Limb (tissue), 2 donors: ENCODE measurements at regions not wholly inside any gene's neighbourhood (a gene's known extent, or its start where the extent isn't known, plus 50 kb on each side); places are given as distances from the start of the nearest gene placed in this dataset.

ENCODE experiments used
- DNase-seq, 2 donors: peaks; one replicate each; pipeline ENCODE4 v3.0.0-alpha.2; 2016; ENCODE audit errors: extremely low spot score in 2 of 2

- DNase-seq: no peak
These were observed 210.2 kb upstream of the PUM3 start for GRCh38 chr9:3054017-3054586.

- no peak for DNase-seq
These were observed 205.7 kb upstream of the PUM3 start for GRCh38 chr9:3049636-3050035.

DNA sequence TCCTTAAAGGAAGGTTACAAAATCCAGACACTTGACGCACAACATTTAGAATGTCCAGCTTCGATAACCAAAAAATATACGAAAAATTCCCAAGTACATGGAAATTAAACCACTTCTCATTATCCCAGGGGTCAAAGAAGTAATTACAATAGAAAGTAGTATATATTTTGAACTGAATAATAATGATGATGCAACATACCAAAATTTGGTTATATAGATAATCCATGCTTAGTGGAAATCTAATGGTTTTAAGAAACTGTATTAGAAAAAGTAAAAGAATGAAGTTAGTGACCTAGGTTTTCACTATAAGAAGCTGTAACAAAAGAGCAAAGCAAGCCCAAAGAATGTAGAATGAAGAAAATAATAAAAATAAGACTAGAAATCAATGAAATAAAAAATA is 204.0 kb upstream of the PUM3 start:
- DNase-seq: no peak

DNA sequence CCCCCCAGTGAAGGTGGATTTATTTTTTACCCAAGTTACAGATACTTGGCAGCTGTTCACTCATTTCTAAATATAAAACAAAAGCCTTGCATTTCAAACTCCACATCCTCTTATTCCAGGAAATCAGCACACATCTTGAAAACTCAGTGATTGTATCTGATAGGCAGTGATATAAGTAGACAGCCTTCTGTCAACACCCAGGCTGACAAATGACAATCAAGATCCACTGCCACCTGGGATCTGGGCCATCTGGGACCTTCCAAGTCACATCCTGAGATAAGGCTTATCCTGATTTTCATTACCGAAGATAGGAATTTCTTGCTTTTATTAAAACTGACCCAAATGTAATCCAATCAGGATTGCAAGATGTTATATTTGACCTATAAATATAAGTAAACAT is 201.3 kb upstream of the PUM3 start:
- DNase-seq: no peak

DNA sequence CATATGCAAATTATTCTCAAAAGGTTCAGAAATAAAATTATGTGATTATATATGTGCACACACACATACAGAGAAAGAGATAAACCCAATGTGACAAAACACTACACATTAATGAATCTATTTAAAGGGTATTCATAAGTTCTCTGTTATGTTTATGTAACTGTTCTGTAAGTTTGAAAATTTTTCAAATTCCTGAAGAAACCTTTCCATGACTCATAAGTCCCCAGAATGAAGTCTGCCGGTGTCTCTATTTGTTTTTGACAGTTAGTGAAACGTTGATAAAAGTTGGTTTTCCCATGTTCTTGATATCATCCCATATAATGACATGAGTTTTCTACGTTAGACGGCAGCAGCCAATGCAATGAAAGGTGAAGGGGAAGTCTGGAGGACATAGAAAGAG is 199.5 kb upstream of the PUM3 start:
- no peak for DNase-seq

GRCh38 chr9:3040761-3041160 is 196.9 kb upstream of the PUM3 start:
- no peak for DNase-seq

- peak in 1 of 2 donors; percentile 29 for DNase-seq
These were observed 192.4 kb upstream of the PUM3 start for GRCh38 chr9:3036333-3036700.

- DNase-seq: no peak
These were observed 191.9 kb upstream of the PUM3 start for GRCh38 chr9:3035579-3036332.

GRCh38 chr9:3032898-3033297 is 189.0 kb upstream of the PUM3 start:
- DNase-seq: no peak

DNA sequence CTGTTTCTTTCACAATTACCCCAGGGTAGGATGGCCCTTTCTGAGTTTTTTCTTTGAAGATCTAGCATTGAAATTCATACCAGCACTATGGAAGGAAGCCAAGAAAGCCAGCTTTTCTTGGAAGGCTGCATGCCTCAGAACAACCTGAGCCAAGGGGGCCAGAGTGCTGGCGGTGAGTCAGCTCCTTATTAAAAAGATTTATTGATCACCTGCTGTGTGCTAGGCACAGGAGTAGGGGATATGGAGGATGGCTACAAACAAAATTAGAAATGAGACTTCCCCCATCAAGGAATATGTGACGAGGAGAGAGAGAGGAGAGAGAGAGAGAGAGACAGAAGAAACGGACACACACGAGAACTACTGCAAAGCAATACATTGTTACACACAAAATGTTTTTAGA is 184.6 kb upstream of the PUM3 start:
- DNase-seq: peak in 1 of 2 donors; percentile 60

DNA sequence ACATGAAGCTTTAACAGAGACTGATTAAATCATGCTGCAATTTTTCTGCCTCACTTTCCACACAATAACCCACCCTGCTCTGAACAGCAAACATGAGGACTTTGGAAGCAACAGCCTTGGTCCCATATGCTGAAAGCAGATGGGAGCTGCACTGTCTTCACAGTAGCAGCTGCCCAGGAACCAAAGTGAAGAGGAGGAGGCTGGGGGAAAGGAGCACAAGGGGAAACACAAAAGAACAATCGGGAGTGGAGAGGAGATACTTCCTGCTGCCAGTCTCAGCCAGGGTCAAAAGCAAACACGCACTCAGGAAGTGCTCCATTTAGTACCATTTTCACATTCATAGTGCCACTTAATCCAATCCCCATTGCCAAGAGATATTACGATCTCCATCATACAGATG is 183.3 kb upstream of the PUM3 start:
- DNase-seq: no peak

GRCh38 chr9:3023449-3023848 is 179.6 kb upstream of the PUM3 start:
- DNase-seq: no peak

- no peak for DNase-seq
These were observed 174.9 kb upstream of the PUM3 start for GRCh38 chr9:3018691-3019230.

GRCh38 chr9:3018071-3018470 is 174.2 kb upstream of the PUM3 start:
- no peak for DNase-seq

DNA sequence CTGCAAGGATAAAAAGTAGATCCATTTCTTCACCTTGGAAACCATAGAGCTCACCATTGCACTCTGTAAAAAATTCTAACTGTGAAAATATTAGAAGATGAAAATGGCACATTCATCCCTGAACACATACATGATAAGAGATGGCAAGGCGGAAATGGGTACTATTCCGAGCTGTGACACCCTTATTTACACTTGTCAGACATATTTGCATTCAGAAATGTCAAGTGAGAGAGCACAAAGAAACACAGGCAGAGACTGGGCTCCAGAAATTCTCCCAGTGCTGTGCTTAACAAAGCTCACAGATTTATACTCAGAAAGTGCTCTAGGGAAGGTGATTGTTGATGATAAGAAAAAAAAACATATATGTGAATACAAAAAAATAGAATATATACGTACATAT is 170.3 kb upstream of the PUM3 start:
- DNase-seq: no peak

DNA sequence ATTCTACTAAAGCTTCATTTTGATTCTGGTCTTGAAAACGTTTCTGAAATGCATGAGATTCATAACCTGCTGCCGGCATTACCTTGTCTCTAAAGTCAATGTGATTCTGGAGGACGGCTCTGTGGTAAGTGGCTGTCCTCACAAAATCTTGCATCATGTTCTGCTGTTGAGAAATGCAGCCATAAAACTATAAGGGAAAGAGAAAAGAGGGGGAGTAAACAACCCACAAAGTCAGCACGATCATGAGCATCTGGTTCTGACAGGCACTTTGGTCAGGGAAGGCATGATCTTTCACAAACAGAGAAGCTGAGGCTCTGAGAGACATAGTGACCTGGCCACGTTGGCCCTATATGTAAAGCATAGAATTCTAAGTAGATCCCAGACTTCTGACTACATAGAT is 168.9 kb upstream of the PUM3 start:
- no peak for DNase-seq

- DNase-seq: no peak
These were observed 168.3 kb upstream of the PUM3 start for GRCh38 chr9:3012245-3012644.

DNA sequence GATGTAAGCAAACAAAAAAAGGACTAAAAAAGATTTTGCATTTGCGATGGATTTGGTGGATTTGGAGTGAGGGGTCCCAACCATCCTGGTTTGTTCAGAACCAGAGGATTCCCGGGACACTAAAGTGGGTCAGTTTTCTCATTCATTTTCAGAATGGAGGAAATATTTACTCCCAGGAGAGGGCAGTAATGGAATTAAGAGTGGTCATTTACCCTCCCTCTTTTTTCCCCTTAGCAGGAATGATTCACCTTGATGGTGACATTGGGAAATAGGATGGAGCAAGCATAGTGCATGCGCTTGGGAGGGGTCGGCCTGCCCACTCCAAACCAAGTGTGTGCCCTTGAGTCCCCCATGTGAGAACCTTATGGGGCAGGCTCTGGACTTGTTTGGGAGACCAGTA is 164.2 kb upstream of the PUM3 start:
- DNase-seq: no peak

GRCh38 chr9:3007326-3007725 is 163.4 kb upstream of the PUM3 start:
- no peak for DNase-seq

- no peak for DNase-seq
These were observed 163.0 kb upstream of the PUM3 start for GRCh38 chr9:3006851-3007250.

DNA sequence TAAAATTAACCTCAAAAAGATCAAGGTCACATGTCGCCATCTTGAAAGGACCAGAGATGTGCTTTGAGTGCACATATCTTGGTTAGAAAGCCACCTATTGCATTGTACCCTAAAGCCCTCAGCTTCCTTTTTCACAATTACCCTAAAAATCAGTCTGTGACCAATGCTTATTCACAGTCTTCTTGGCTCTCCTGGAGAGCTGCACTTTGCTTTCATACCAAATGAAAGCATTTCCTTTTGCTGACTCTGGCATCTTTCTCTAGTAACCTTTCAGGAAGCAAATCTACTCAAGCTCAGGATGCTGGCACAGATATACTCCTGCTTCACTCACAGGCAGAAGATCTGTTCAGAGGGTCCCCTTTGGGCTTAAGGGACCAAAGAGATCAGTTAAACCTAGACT is 160.7 kb upstream of the PUM3 start:
- no peak for DNase-seq

DNA sequence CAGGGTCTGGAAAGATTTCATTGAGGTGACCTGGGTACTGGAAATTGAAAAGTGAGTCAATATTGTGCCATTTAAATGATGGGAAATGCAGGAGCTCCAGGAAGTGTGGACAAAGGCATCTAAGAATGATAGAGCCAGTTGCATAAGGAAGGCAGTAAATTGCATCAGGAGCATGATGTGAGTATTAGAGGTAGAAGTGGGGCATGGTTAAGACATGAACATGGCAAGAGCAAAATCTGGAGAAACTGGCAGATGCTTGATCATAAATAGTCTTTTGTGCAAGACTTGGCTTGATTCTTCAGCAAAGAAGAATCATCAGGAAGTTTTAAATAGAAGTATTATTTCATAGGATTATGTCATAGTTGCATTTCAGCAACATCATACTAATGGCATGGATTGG is 157.4 kb upstream of the PUM3 start:
- DNase-seq: no peak

GRCh38 chr9:2992427-2992826 is 148.5 kb upstream of the PUM3 start:
- DNase-seq: no peak
